Astrocyte (in vitro differentiated cells and primary cell): ENCODE measurements at regions not wholly inside any gene's neighbourhood (a gene's known extent, or its start where the extent isn't known, plus 50 kb on each side); places are given as distances from the start of the nearest gene placed in this dataset.

Experiments used
- CTCF ChIP-seq: IDR thresholded peaks from 2 replicates; pipeline ENCODE4 v1.5.1; 2011; ENCODE audit warnings: low read depth, mild to moderate bottlenecking, inconsistent platforms, low read length, moderate library complexity; ENCODE audit not compliant: insufficient read depth
- EZH2 ChIP-seq: IDR thresholded peaks from 2 replicates; pipeline ENCODE4 v1.6.1; 2012; ENCODE audit warnings: mild to moderate bottlenecking, low read length, inconsistent platforms; ENCODE audit not compliant: insufficient read depth

DNA sequence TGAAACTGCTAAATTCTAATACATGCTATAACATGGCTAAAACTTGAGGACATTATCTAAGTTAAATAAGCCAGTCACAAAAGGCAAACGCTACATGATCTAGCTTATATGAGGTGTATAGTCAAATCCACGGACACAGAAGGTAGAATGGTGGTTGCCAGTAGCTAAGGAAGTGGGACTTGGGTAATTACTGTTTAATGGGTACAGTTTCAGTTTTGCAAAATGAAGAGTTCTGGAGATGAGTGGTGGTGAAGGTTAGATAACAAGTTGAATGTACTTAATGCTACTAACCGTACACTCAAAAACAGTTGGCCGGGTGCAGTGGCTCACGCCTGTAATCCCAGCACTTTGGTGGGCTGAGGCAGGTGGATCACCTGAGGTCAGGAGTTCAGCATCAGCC is 644.5 kb upstream of the DIPK2B start:
- TF ChIP-seq EZH2 (no peak), CTCF (no peak)
